HG02610 (cell line): ENCODE measurements at regions not wholly inside any gene's neighbourhood (a gene's known extent, or its start where the extent isn't known, plus 50 kb on each side); places are given as distances from the start of the nearest gene placed in this dataset.
"Not testable (repeated sequence)": the region's sequence is repeated elsewhere in the genome, so short reads cannot be mapped to it uniquely, and the experiment has no call there.

Experiments
- ATAC-seq: cut with Tn5 transposase; IDR thresholded peaks from one replicate; pipeline ENCODE4 v1.9.1; 2021; ENCODE audit warnings: mild to moderate bottlenecking, moderate library complexity; ENCODE audit not compliant: unreplicated experiment

- no peak for ATAC-seq
Observed at GRCh38 chr12:58068706-58069105, 127.3 kb downstream of the ATP23 start.

- no peak for ATAC-seq
Observed at GRCh38 chr12:58069268-58069963, 128.0 kb downstream of the ATP23 start.

- ATAC-seq: no peak
Observed at GRCh38 chr12:58071994-58072393, 130.6 kb downstream of the ATP23 start.

- ATAC-seq: no peak
Observed at GRCh38 chr12:58074259-58074658, 132.9 kb downstream of the ATP23 start.

GRCh38 chr12:58079806-58080205 lies 138.4 kb downstream of the ATP23 start:
- no peak for ATAC-seq

GRCh38 chr12:58081488-58081887 lies 140.1 kb downstream of the ATP23 start:
- no peak for ATAC-seq

- ATAC-seq: no peak
Observed at GRCh38 chr12:58082996-58083395, 141.6 kb downstream of the ATP23 start.

GRCh38 chr12:58086006-58086405 lies 144.6 kb downstream of the ATP23 start:
- ATAC-seq: no peak

GRCh38 chr12:58086930-58087329 lies 145.6 kb downstream of the ATP23 start:
- no peak for ATAC-seq

GRCh38 chr12:58087423-58088127 lies 146.2 kb downstream of the ATP23 start:
- ATAC-seq: no peak

GRCh38 chr12:58089588-58089987 lies 148.2 kb downstream of the ATP23 start:
- ATAC-seq: no peak

GRCh38 chr12:58090685-58091084 lies 149.3 kb downstream of the ATP23 start:
- ATAC-seq: no peak

- ATAC-seq: no peak
Observed at GRCh38 chr12:58095002-58095401, 153.6 kb downstream of the ATP23 start.

- ATAC-seq: no peak
Observed at GRCh38 chr12:58097741-58098140, 156.4 kb downstream of the ATP23 start.

GRCh38 chr12:58099476-58099875 lies 158.1 kb downstream of the ATP23 start:
- no peak for ATAC-seq

- ATAC-seq: no peak
Observed at GRCh38 chr12:58104351-58104755, 163.0 kb downstream of the ATP23 start.

- no peak for ATAC-seq
Observed at GRCh38 chr12:58105225-58106119, 164.1 kb downstream of the ATP23 start.

- ATAC-seq: no peak
Observed at GRCh38 chr12:58106195-58106594, 164.8 kb downstream of the ATP23 start.

GRCh38 chr12:58117201-58117600 lies 175.8 kb downstream of the ATP23 start:
- no peak for ATAC-seq

- ATAC-seq: no peak
Observed at GRCh38 chr12:58117667-58118066, 176.3 kb downstream of the ATP23 start.

- not testable (repeated sequence) for ATAC-seq
Observed at GRCh38 chr12:58125761-58126160, 184.4 kb downstream of the ATP23 start.
